H9 (cell line): ENCODE measurements at regions not wholly inside any gene's neighbourhood (a gene's known extent, or its start where the extent isn't known, plus 50 kb on each side); places are given as distances from the start of the nearest gene placed in this dataset.

Experiments
- DNase-seq: peaks from one replicate; pipeline ENCODE4 v3.0.0-alpha.2; 2017
- H2AFZ ChIP-seq: one replicate; pipeline ENCODE4 v1.6.1; 2013; ENCODE audit warnings: mild to moderate bottlenecking, low read length, control low read depth, moderate library complexity
- H2AK5ac ChIP-seq: 2 replicates; pipeline ENCODE4 v1.6.1; 2013; ENCODE audit warnings: low read length, control low read depth, mixed read lengths; ENCODE audit not compliant: insufficient read length
- H2BK120ac ChIP-seq: one replicate; pipeline ENCODE4 v1.6.1; 2013; ENCODE audit warnings: low read depth, mild to moderate bottlenecking, low read length, control low read depth, inconsistent platforms; ENCODE audit not compliant: poor library complexity, severe bottlenecking
- H2BK12ac ChIP-seq: 2 replicates; pipeline ENCODE4 v1.6.1; 2013; ENCODE audit warnings: low read length, control low read depth, mixed read lengths, low read depth; ENCODE audit not compliant: insufficient read length
- H2BK15ac ChIP-seq: 2 replicates; pipeline ENCODE4 v1.6.1; 2013; ENCODE audit warnings: low read depth, low read length, control low read depth
- H2BK20ac ChIP-seq: one replicate; pipeline ENCODE4 v1.6.1; 2013; ENCODE audit warnings: low read depth, mild to moderate bottlenecking, low read length, control low read depth, inconsistent platforms; ENCODE audit not compliant: poor library complexity, severe bottlenecking
- H2BK5ac ChIP-seq: 2 replicates; pipeline ENCODE4 v1.6.1; 2013; ENCODE audit warnings: low read length, control low read depth, mixed read lengths; ENCODE audit not compliant: insufficient read length
- H3K14ac ChIP-seq: 2 replicates; pipeline ENCODE4 v1.6.1; 2013; ENCODE audit warnings: low read length, control low read depth; ENCODE audit not compliant: insufficient read depth
- H3K18ac ChIP-seq: 2 replicates; pipeline ENCODE4 v1.6.1; 2013; ENCODE audit warnings: low read depth, mild to moderate bottlenecking, mixed read lengths, low read length, control low read depth; ENCODE audit not compliant: insufficient read length
- H3K23ac ChIP-seq: 2 replicates; pipeline ENCODE4 v1.6.1; 2013; ENCODE audit warnings: low read length, control low read depth, mixed read lengths, low read depth; ENCODE audit not compliant: insufficient read length
- H3K23me2 ChIP-seq: 2 replicates; pipeline ENCODE4 v1.6.1; 2013; ENCODE audit warnings: low read depth, mild to moderate bottlenecking, mixed read lengths, low read length, control low read depth; ENCODE audit not compliant: insufficient read length, poor library complexity, severe bottlenecking
- H3K27ac ChIP-seq: 2 replicates; pipeline ENCODE4 v1.5.1; 2013; ENCODE audit warnings: low read length, control low read depth, mixed read lengths, low read depth; ENCODE audit not compliant: insufficient read length
- H3K27me3 ChIP-seq: 2 replicates; pipeline ENCODE4 v1.6.1; 2013; ENCODE audit warnings: low read length, control low read depth, inconsistent platforms; ENCODE audit not compliant: insufficient read depth
- H3K4ac ChIP-seq: 2 replicates; pipeline ENCODE4 v1.6.1; 2013; ENCODE audit warnings: low read depth, mild to moderate bottlenecking, control low read depth, inconsistent platforms, low read length, moderate library complexity
- H3K4me1 ChIP-seq: 2 replicates; pipeline ENCODE4 v1.6.1; 2013; ENCODE audit warnings: low read length, control low read depth, inconsistent platforms; ENCODE audit not compliant: insufficient read depth
- H3K4me2 ChIP-seq: 2 replicates; pipeline ENCODE4 v1.6.1; 2013; ENCODE audit warnings: low read length, control low read depth, mixed read lengths; ENCODE audit not compliant: insufficient read length, insufficient read depth
- H3K56ac ChIP-seq: 2 replicates; pipeline ENCODE4 v1.6.1; 2013; ENCODE audit warnings: low read depth, mild to moderate bottlenecking, mixed read lengths, low read length, control low read depth; ENCODE audit not compliant: insufficient read length
- H3K79me1 ChIP-seq: 2 replicates; pipeline ENCODE4 v1.6.1; 2013; ENCODE audit warnings: low read depth, mild to moderate bottlenecking, moderate library complexity, low read length, control low read depth, inconsistent platforms; ENCODE audit not compliant: insufficient read depth, poor library complexity, severe bottlenecking
- H3K79me2 ChIP-seq: 2 replicates; pipeline ENCODE4 v1.6.1; 2013; ENCODE audit warnings: low read length, control low read depth, inconsistent platforms; ENCODE audit not compliant: insufficient read depth
- H3K9ac ChIP-seq: 2 replicates; pipeline ENCODE4 v1.6.1; 2013; ENCODE audit warnings: low read length, control low read depth, mixed read lengths; ENCODE audit not compliant: insufficient read length; ENCODE audit errors: extremely low read depth
- H3K9me3 ChIP-seq: one replicate; pipeline ENCODE4 v1.6.1; 2013; ENCODE audit warnings: low read depth, low read length, inconsistent platforms; ENCODE audit not compliant: control insufficient read depth
- H3T11ph ChIP-seq: one replicate; pipeline ENCODE4 v1.6.1; 2013; ENCODE audit warnings: mild to moderate bottlenecking, low read length, control low read depth, inconsistent platforms
- H4K20me1 ChIP-seq: one replicate; pipeline ENCODE4 v1.6.1; 2013; ENCODE audit not compliant: control insufficient read depth, insufficient read length, insufficient read depth
- H4K5ac ChIP-seq: 2 replicates; pipeline ENCODE4 v1.6.1; 2013; ENCODE audit warnings: low read depth, mild to moderate bottlenecking, mixed read lengths, low read length, control low read depth; ENCODE audit not compliant: insufficient read length
- H4K8ac ChIP-seq: replicated peaks from 2 replicates; pipeline ENCODE4 v1.6.1; 2013; ENCODE audit warnings: low read length, control low read depth, mixed read lengths, low read depth; ENCODE audit not compliant: insufficient read length
- H4K91ac ChIP-seq: 2 replicates; pipeline ENCODE4 v1.6.1; 2013; ENCODE audit warnings: low read depth, mild to moderate bottlenecking, moderate library complexity, mixed read lengths, low read length, control low read depth; ENCODE audit not compliant: insufficient read length
- H3K27ac Mint-ChIP-seq, 3 experiments: 2 replicates in 2 of 3; 3 replicates in 1 of 3; pipeline ENCODE4 v1.8.0; 2020 to 2021; ENCODE audit warnings: mixed read lengths in 3 of 3, mild to moderate bottlenecking in 1 of 3, moderate library complexity in 1 of 3
- H3K27me3 Mint-ChIP-seq: 2 replicates; pipeline ENCODE4 v1.8.0; 2021; ENCODE audit warnings: low read depth, mild to moderate bottlenecking, moderate library complexity, mixed read lengths
- H3K36me3 Mint-ChIP-seq, 3 experiments: 2 replicates in 2 of 3; 3 replicates in 1 of 3; pipeline ENCODE4 v1.8.0; 2020 to 2021; ENCODE audit warnings: low read depth in 3 of 3, mixed read lengths in 3 of 3; ENCODE audit not compliant: insufficient read depth in 1 of 3
- H3K4me1 Mint-ChIP-seq, 2 experiments: 2 replicates each; pipeline ENCODE4 v1.8.0; 2020; ENCODE audit warnings: mixed read lengths in 2 of 2
- H3K4me3 Mint-ChIP-seq, 2 experiments: 2 replicates in 1 of 2; 3 replicates in 1 of 2; pipeline ENCODE4 v1.8.0; 2020 to 2021; ENCODE audit warnings: mild to moderate bottlenecking in 2 of 2, mixed read lengths in 2 of 2, moderate library complexity in 1 of 2
- H3K9me3 Mint-ChIP-seq, 2 experiments: 2 replicates in 1 of 2; 3 replicates in 1 of 2; pipeline ENCODE4 v1.8.0; 2020; ENCODE audit warnings: mild to moderate bottlenecking in 2 of 2, mixed read lengths in 2 of 2, moderate library complexity in 1 of 2
- CTCF ChIP-seq: fragments of 200-600 bp; sonication (generic); conservative IDR thresholded peaks from 3 replicates; pipeline ENCODE4 v1.8.0; 2021; ENCODE audit warnings: antibody characterized with exemption, mild to moderate bottlenecking

GRCh38 chr3:166390303-166390702 lies 553.1 kb upstream of the BCHE start:
- Histone ChIP-seq H3K9me3 (no peaks in the 10 kb centered on the region), H3K79me1 (no peaks in the 10 kb centered on the region), H2AFZ (no peak overlapping the region), H3K9ac (no peak overlapping the region), H2BK120ac (no peak overlapping the region), H2BK15ac (no peak overlapping the region), H2AK5ac (no peak overlapping the region), H3K79me2 (no peaks in the 10 kb centered on the region), H3K27me3 (no peaks in the 10 kb centered on the region), H3K4me2 (no peak overlapping the region), H3K27ac (no peak overlapping the region), H4K20me1 (no peaks in the 10 kb centered on the region), H3K18ac (no peak overlapping the region), H3K4ac (no peak overlapping the region), H2BK12ac (no peak overlapping the region), H3K23ac (no peak overlapping the region), H4K5ac (no peak overlapping the region), H2BK20ac (no peak overlapping the region), H3K4me1 (no peaks in the 10 kb centered on the region), H3K23me2 (no peaks in the 10 kb centered on the region), H2BK5ac (no peak overlapping the region), H3K14ac (no peak overlapping the region), H3K56ac (no peak overlapping the region), H4K91ac (no peak overlapping the region), H3T11ph (no peak overlapping the region), H4K8ac (no peak overlapping the region)
- Mint-ChIP-seq H3K4me1 (no peaks in the 10 kb centered on the region), H3K27ac (no peak overlapping the region), H3K36me3 (no peaks in the 10 kb centered on the region), H3K9me3 (peaks cover 0 to 3% of the 10 kb centered on the region in 2 experiments; a peak in 4 of 5 replicates), H3K27me3 (no peaks in the 10 kb centered on the region), H3K4me3 (no peak overlapping the region)
- no peak for TF ChIP-seq CTCF
- no peak for DNase-seq
